Stomach (tissue), 8 donors: ENCODE measurements at regions not wholly inside any gene's neighbourhood (a gene's known extent, or its start where the extent isn't known, plus 50 kb on each side); places are given as distances from the start of the nearest gene placed in this dataset.

Experiments used
- DNase-seq, 2 donors: peaks; one replicate each; pipeline versions ENCODE4 v3.0.0 to v3.0.0-alpha.2; 2013 to 2019
- H3K27ac ChIP-seq, 5 donors: fragments of 200-600 bp in 4 of 5; sonication (generic) in 4 of 5; one replicate each; pipeline ENCODE4 v1.5.1; 2013 to 2019; ENCODE audit warnings: mild to moderate bottlenecking in 1 of 5, moderate library complexity in 1 of 5
- H3K27me3 ChIP-seq, 3 donors: fragments of 200-600 bp; sonication (generic); one replicate each; pipeline ENCODE4 v1.5.1; 2017 to 2019; ENCODE audit warnings: mixed run types in 1 of 3
- H3K36me3 ChIP-seq, 4 donors: fragments of 200-600 bp; sonication (generic); 1 replicate in 3 of 4; 2 replicates in 1 of 4; pipeline ENCODE4 v1.5.1; 2016 to 2019
- H3K4me1 ChIP-seq, 4 donors: fragments of 200-600 bp; sonication (generic); one replicate each; pipeline ENCODE4 v1.5.1; 2016 to 2019
- H3K4me3 ChIP-seq, 4 donors: fragments of 200-600 bp; sonication (generic) in 3 of 4; one replicate each; pipeline ENCODE4 v1.5.1; 2016 to 2019; ENCODE audit warnings: mild to moderate bottlenecking in 1 of 4
- H3K9me3 ChIP-seq, 4 donors: fragments of 200-600 bp; sonication (generic); one replicate each; pipeline ENCODE4 v1.5.1; 2016 to 2019
- CTCF ChIP-seq, 7 experiments: fragments of 450-650 bp in 4 of 7; fragments of 200-600 bp in 3 of 7; sonication (generic) in 3 of 7; IDR thresholded peaks; one replicate each; pipeline ENCODE4 v1.5.1; 2016 to 2019; ENCODE audit warnings: antibody characterized with exemption in 7 of 7, control low read depth in 2 of 7, mild to moderate bottlenecking in 1 of 7
- EP300 ChIP-seq: sonication (generic); formaldehyde crosslinking; IDR thresholded peaks from one replicate; pipeline ENCODE4 v1.6.1; 2017; ENCODE audit warnings: antibody characterized with exemption
- POLR2A ChIP-seq, 4 donors: fragments of 450-650 bp; IDR thresholded peaks; one replicate each; pipeline ENCODE4 v1.6.1; 2016; ENCODE audit warnings: antibody characterized with exemption in 4 of 4, control low read depth in 2 of 4, mild to moderate bottlenecking in 1 of 4, moderate library complexity in 1 of 4
- POLR2AphosphoS5 ChIP-seq, 3 donors: sonication (generic); formaldehyde crosslinking; IDR thresholded peaks; one replicate each; pipeline ENCODE4 v1.6.1; 2016; ENCODE audit warnings: antibody characterized with exemption in 3 of 3
- WGBS, 5 donors: extraction: QIAGEN DNeasy Blood & Tissue Kit in 3 of 5; methylation state at CpG; one replicate each; pipeline versions ENCODE4 v1.1.5 to v1.1.7; 2013 to 2018; 5-methylcytosine and 5-hydroxymethylcytosine counted together
- intact Hi-C: fragments of 100-400 bp; cut with DNase I; formaldehyde crosslinking; loops from one replicate; pipeline ENCODE4 v1.15.1; 2023; ENCODE audit warnings: low total_unique reads
- donor health status: healthy with polysubstance abuse.
- donor health status: Bipolar disorder and iron deficiency.
- donor health status: healthy.

GRCh38 chr2:223701761-223702160, 99.6 kb upstream of the SCG2 start:
- intact Hi-C loops, result no loop called here
- H3K4me3 ChIP-seq, result no peak overlapping the region
- no peak for TF ChIP-seq POLR2AphosphoS5 (IDR thresholded peaks at IDR 0.05)
- no peak for TF ChIP-seq EP300
- TF ChIP-seq POLR2A (IDR thresholded peaks at IDR 0.05), result no peak
- no peak for TF ChIP-seq CTCF (IDR thresholded peaks at IDR 0.05)
- WGBS, 5 donors, result 82 to 94% (median 91%) methylated on average over 1 of the region's 1 CpG
- H3K27ac ChIP-seq, result no peak overlapping the region
- no peak for DNase-seq
- H3K9me3 ChIP-seq, result no peaks in the 10 kb centered on the region
- H3K27me3 ChIP-seq, result no peaks in the 10 kb centered on the region
- H3K4me1 ChIP-seq, result no peaks in the 10 kb centered on the region
- no peaks in the 10 kb centered on the region for H3K36me3 ChIP-seq

- H3K4me1 ChIP-seq, result no peaks in the 10 kb centered on the region
- no peaks in the 10 kb centered on the region for H3K9me3 ChIP-seq
- no peaks in the 10 kb centered on the region for H3K36me3 ChIP-seq
- WGBS, 5 donors, result 83 to 88% (median 88%) methylated on average over 3 of the region's 3 CpGs
- intact Hi-C loops, result no loop called here
- no peak for DNase-seq
- no peaks in the 10 kb centered on the region for H3K27me3 ChIP-seq
- H3K4me3 ChIP-seq, result no peak overlapping the region
- H3K27ac ChIP-seq, result no peak overlapping the region
- TF ChIP-seq EP300 (no peak), POLR2AphosphoS5 (IDR thresholded peaks at IDR 0.05) (no peak), POLR2A (IDR thresholded peaks at IDR 0.05) (no peak), CTCF (IDR thresholded peaks at IDR 0.05) (no peak)
Observed at GRCh38 chr2:223700221-223700620, 98.1 kb upstream of the SCG2 start.

- WGBS, 5 donors, result 91 to 95% (median 93%) methylated on average over 7 of the region's 7 CpGs
- no peaks in the 10 kb centered on the region for H3K36me3 ChIP-seq
- TF ChIP-seq POLR2AphosphoS5 (IDR thresholded peaks at IDR 0.05) (no peak), POLR2A (IDR thresholded peaks at IDR 0.05) (no peak), EP300 (no peak), CTCF (IDR thresholded peaks at IDR 0.05) (no peak)
- no peak for DNase-seq
- intact Hi-C loops, result no loop called here
- H3K4me3 ChIP-seq, result no peak overlapping the region
- H3K4me1 ChIP-seq, result no peaks in the 10 kb centered on the region
- no peaks in the 10 kb centered on the region for H3K9me3 ChIP-seq
- H3K27ac ChIP-seq, result no peak overlapping the region
- no peaks in the 10 kb centered on the region for H3K27me3 ChIP-seq
Observed at GRCh38 chr2:223697892-223698645, 95.9 kb upstream of the SCG2 start.

- no peaks in the 10 kb centered on the region for H3K9me3 ChIP-seq
- H3K27ac ChIP-seq, result no peak overlapping the region
- intact Hi-C loops, result no loop called here
- H3K27me3 ChIP-seq, result no peaks in the 10 kb centered on the region
- TF ChIP-seq POLR2AphosphoS5 (IDR thresholded peaks at IDR 0.05) (no peak), EP300 (no peak), POLR2A (IDR thresholded peaks at IDR 0.05) (no peak), CTCF (IDR thresholded peaks at IDR 0.05) (no peak)
- H3K4me1 ChIP-seq, result peaks cover 0 to 3% (median 0%) of the 10 kb centered on the region in 4 donors
- no peaks in the 10 kb centered on the region for H3K36me3 ChIP-seq
- 87 to 99% (median 89%) methylated on average over 2 of the region's 2 CpGs for WGBS, 5 donors
- no peak for DNase-seq
- H3K4me3 ChIP-seq, result no peak overlapping the region
Observed at GRCh38 chr2:223697316-223697891, 95.2 kb upstream of the SCG2 start.
